Liver (tissue), 3 donors: ENCODE measurements at regions not wholly inside any gene's neighbourhood (a gene's known extent, or its start where the extent isn't known, plus 50 kb on each side); places are given as distances from the start of the nearest gene placed in this dataset.
"Not testable (repeated sequence)": the region's sequence is repeated elsewhere in the genome, so short reads cannot be mapped to it uniquely, and the experiment has no call there.

ENCODE experiments used
- RAD21 ChIP-seq, 2 donors: IDR thresholded peaks; 2 replicates each; pipeline ENCODE4 v1.6.1; 2016; ENCODE audit warnings: antibody characterized with exemption in 2 of 2, mild to moderate bottlenecking in 2 of 2
- TF ChIP-seq, protein P1 (sequence below): fragments of 150-350 bp; IDR thresholded peaks from 2 replicates; pipeline ENCODE4 v1.5.1; 2017; ENCODE audit warnings: improper control_type of control experiment, low read depth, low read length; ENCODE audit not compliant: missing input control
- donor health status: healthy.
- donor health status: healthy.

DNA sequence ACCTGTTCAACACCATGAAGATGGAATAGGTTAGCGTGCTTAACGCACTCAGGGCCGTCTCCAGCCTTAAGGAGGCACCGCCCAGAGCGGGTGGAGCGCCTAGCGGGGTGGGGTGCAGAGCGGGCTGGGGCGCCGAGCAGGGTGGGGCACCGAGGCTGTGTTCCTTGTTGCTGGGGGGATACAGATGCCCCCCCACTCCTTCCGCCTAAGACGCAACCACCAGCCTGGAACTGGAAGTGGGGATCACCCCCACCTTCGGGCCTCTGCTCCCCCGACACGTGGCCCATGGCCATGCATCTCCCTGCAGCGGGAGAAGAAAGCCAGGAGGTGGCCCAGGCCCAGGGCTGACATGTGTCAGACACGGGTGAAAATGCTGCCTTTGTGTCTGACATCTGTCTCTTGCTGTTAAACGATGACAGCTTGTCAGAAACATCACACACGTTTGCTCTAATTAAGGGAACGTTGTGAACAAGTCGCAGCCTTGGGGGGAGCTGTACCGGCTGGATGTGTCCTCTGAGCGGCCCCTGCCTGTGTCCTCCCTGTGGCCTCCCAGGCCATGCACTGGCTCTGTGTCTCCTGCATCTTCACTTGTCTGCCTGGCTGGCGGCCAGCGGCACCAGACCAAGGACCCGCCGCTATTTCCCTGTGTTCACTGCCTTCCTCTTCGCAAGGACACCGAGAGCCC lies 192.5 kb downstream of the LAT start:
- TF ChIP-seq, protein P1, sequence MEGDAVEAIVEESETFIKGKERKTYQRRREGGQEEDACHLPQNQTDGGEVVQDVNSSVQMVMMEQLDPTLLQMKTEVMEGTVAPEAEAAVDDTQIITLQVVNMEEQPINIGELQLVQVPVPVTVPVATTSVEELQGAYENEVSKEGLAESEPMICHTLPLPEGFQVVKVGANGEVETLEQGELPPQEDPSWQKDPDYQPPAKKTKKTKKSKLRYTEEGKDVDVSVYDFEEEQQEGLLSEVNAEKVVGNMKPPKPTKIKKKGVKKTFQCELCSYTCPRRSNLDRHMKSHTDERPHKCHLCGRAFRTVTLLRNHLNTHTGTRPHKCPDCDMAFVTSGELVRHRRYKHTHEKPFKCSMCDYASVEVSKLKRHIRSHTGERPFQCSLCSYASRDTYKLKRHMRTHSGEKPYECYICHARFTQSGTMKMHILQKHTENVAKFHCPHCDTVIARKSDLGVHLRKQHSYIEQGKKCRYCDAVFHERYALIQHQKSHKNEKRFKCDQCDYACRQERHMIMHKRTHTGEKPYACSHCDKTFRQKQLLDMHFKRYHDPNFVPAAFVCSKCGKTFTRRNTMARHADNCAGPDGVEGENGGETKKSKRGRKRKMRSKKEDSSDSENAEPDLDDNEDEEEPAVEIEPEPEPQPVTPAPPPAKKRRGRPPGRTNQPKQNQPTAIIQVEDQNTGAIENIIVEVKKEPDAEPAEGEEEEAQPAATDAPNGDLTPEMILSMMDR = not testable (repeated sequence)
- TF ChIP-seq RAD21 (IDR thresholded peaks at IDR 0.05) = not testable (repeated sequence)
